B cell (primary cell): ENCODE measurements at regions not wholly inside any gene's neighbourhood (a gene's known extent, or its start where the extent isn't known, plus 50 kb on each side); places are given as distances from the start of the nearest gene placed in this dataset.

Experiments
- ATAC-seq: fragments of 200-7000 bp; cut with Tn5 transposase; one replicate; pipeline ENCODE4 v1.10.0; 2021; ENCODE audit warnings: low read depth, mild to moderate bottlenecking, moderate number of reproducible peaks, moderate library complexity
- CTCF ChIA-PET: fragments of 350-600 bp; sonication (Branson Sonifier 250); formaldehyde crosslinking; loops from one replicate; lab custom pipeline; 2021; ENCODE audit warnings: antibody characterized with exemption, inconsistent platforms; lab: Charles Lee
- POLR2A ChIA-PET: fragments of 350-600 bp; sonication (Branson Sonifier 250); formaldehyde crosslinking; loops from one replicate; lab custom pipeline; 2021; ENCODE audit warnings: antibody characterized with exemption; lab: Charles Lee
- DNase-seq: peaks from one replicate; pipeline ENCODE4 v3.0.0; 2013
- H2AFZ ChIP-seq: 2 replicates; pipeline ENCODE4 v1.6.1; 2012; ENCODE audit warnings: mild to moderate bottlenecking, low read depth, low read length; ENCODE audit not compliant: insufficient read depth, poor library complexity, severe bottlenecking
- H3K27ac ChIP-seq, 2 donors: 1 replicate in 1 of 2; 2 replicates in 1 of 2; pipeline ENCODE4 v1.5.1; 2012 to 2013; ENCODE audit warnings: low read length in 2 of 2, mild to moderate bottlenecking in 2 of 2, moderate library complexity in 1 of 2
- H3K27me3 ChIP-seq, 4 experiments: fragments of 200-600 bp in 1 of 4; sonication (generic) in 1 of 4; replicated peaks in 1 of 4; 1 replicate in 2 of 4; 2 replicates in 2 of 4; pipeline versions ENCODE4 v1.6.1 to v1.7.0; 2013 to 2016; ENCODE audit warnings: low read length in 3 of 4, mild to moderate bottlenecking in 2 of 4, mixed read lengths in 1 of 4, moderate library complexity in 1 of 4; ENCODE audit not compliant: insufficient read depth in 4 of 4, control insufficient read depth in 3 of 4; ENCODE audit errors: control extremely low read depth in 1 of 4
- H3K36me3 ChIP-seq, 2 experiments: replicated peaks in 1 of 2; 1 replicate in 1 of 2; 2 replicates in 1 of 2; pipeline versions ENCODE4 v1.6.1 to v1.7.1; 2013; ENCODE audit warnings: low read length in 1 of 2; ENCODE audit not compliant: insufficient read depth in 2 of 2, control insufficient read depth in 1 of 2; ENCODE audit errors: control extremely low read depth in 1 of 2, extremely low read depth in 1 of 2
- H3K4me1 ChIP-seq, 2 donors: fragments of 200-600 bp in 1 of 2; sonication (generic) in 1 of 2; 1 replicate in 1 of 2; 2 replicates in 1 of 2; pipeline versions ENCODE4 v1.5.1 to v1.6.1; 2013 to 2017; ENCODE audit warnings: low read length in 2 of 2; ENCODE audit not compliant: control insufficient read depth in 2 of 2, insufficient read depth in 2 of 2
- H3K4me2 ChIP-seq: replicated peaks from 2 replicates; pipeline ENCODE3; 2012; ENCODE audit warnings: mild to moderate bottlenecking, low read depth, low read length; ENCODE audit not compliant: poor library complexity, severe bottlenecking
- H3K4me3 ChIP-seq, 5 experiments: fragments of 200-600 bp in 1 of 5; sonication (generic) in 1 of 5; 1 replicate in 3 of 5; 2 replicates in 2 of 5; pipeline versions ENCODE4 v1.5.1 to v1.7.0; 2011 to 2016; ENCODE audit warnings: low read length in 4 of 5, mild to moderate bottlenecking in 4 of 5, low read depth in 2 of 5, control low read depth in 1 of 5, moderate library complexity in 1 of 5; ENCODE audit not compliant: insufficient read depth in 1 of 5; ENCODE audit errors: control extremely low read depth in 1 of 5, extremely low read depth in 1 of 5
- H3K79me2 ChIP-seq: fragments of 200-600 bp; sonication (generic); one replicate; pipeline ENCODE4 v1.6.0; 2016; ENCODE audit warnings: low read length; ENCODE audit not compliant: control insufficient read depth, insufficient read depth
- H3K9ac ChIP-seq: fragments of 200-600 bp; sonication (generic); 2 replicates; pipeline ENCODE4 v1.6.1; 2017; ENCODE audit warnings: mild to moderate bottlenecking, low read length, moderate library complexity
- H3K9me3 ChIP-seq, 3 donors: one replicate each; pipeline versions ENCODE4 v1.6.1 to v1.7.1; 2013; ENCODE audit warnings: low read length in 2 of 3; ENCODE audit not compliant: control insufficient read depth in 2 of 3, insufficient read depth in 1 of 3; ENCODE audit errors: control extremely low read depth in 1 of 3
- H4K20me1 ChIP-seq: 2 replicates; pipeline ENCODE4 v1.6.0; 2012; ENCODE audit warnings: mild to moderate bottlenecking, low read length; ENCODE audit not compliant: insufficient read depth, control insufficient read depth, poor library complexity, severe bottlenecking
- H3K27ac Mint-ChIP-seq: one replicate; pipeline ENCODE4 v1.8.0; 2021; ENCODE audit warnings: mixed read lengths
- H3K27me3 Mint-ChIP-seq: one replicate; pipeline ENCODE4 v1.8.0; 2021; ENCODE audit warnings: mixed read lengths
- H3K4me1 Mint-ChIP-seq: one replicate; pipeline ENCODE4 v1.8.0; 2021; ENCODE audit warnings: mixed read lengths
- H3K4me3 Mint-ChIP-seq: one replicate; pipeline ENCODE4 v1.8.0; 2021; ENCODE audit warnings: mixed read lengths
- H3K9me3 Mint-ChIP-seq: one replicate; pipeline ENCODE4 v1.8.0; 2022; ENCODE audit warnings: mixed read lengths; ENCODE audit not compliant: insufficient read depth
- EZH2 ChIP-seq: IDR thresholded peaks from 2 replicates; pipeline ENCODE4 v1.6.1; 2012; ENCODE audit warnings: borderline replicate concordance, low read depth, mild to moderate bottlenecking, moderate library complexity, low read length; ENCODE audit not compliant: insufficient read depth, poor library complexity, severe bottlenecking
- WGBS: methylation state at CpG from one replicate; pipeline ENCODE4 v1.1.5; 2013; ENCODE audit warnings: missing lambda C conversion rate; ENCODE audit not compliant: insufficient coverage; 5-methylcytosine and 5-hydroxymethylcytosine counted together
- intact Hi-C: fragments of 100-400 bp; cut with micrococcal nuclease; formaldehyde crosslinking; loops from one replicate; pipeline ENCODE4 v1.10.0; 2022
- TF ChIP-seq, protein P1 (sequence below): fragments of 200-600 bp; IDR thresholded peaks from one replicate; pipeline ENCODE4 v1.8.0; 2022; ENCODE audit warnings: antibody characterized with exemption, mild to moderate bottlenecking

DNA sequence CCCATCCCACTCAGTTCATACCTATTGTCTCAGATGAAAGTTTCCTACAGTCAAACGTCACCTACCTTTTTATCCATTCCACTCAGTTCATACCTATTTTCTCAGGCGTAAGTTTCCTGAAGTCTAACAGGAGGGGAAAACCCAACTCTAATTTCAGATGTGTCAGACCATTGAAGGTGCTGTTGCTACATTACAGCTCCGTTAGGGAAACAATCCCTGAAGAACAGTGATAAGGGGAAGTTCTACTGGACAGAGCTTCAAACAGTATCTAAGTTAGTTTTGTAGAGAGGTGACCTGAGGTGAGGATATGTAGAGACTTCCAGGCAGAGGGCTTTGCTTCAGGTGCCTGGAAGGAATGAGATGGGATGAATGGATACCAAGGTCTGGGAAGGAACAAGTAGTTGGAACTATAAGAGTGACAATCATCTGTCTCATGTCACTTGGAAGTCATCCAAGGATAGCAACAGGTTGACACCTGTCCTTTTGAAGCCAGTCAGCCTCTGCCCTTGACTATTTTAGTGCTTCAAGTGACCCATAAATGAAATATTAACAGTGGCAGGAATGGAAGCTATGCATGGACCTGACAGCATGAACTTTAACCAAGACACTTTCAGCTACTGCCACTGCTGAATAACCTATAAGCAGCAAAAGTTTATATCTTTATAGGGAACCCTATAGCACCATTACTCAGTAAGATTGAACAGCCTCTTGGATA lies 191.6 kb upstream of the MOCS1 start:
- 75% methylated on average over 1 of the region's 3 CpGs for WGBS
- DNase-seq (no peak), ATAC-seq (no peak)
- Histone ChIP-seq H3K4me1 (no peaks in the 10 kb centered on the region), H4K20me1 (no peaks in the 10 kb centered on the region), H3K9ac (no peak overlapping the region), H2AFZ (no peak overlapping the region), H3K36me3 (no peaks in the 10 kb centered on the region), H3K9me3 (peaks cover 0 to 6% (median 0%) of the 10 kb centered on the region in 3 donors), H3K27me3 (no peaks in the 10 kb centered on the region), H3K4me2 (no peak overlapping the region), H3K4me3 (no peak overlapping the region), H3K27ac (no peak overlapping the region), H3K79me2 (no peaks in the 10 kb centered on the region)
- TF ChIP-seq EZH2: no peak
- TF ChIP-seq, protein P1, sequence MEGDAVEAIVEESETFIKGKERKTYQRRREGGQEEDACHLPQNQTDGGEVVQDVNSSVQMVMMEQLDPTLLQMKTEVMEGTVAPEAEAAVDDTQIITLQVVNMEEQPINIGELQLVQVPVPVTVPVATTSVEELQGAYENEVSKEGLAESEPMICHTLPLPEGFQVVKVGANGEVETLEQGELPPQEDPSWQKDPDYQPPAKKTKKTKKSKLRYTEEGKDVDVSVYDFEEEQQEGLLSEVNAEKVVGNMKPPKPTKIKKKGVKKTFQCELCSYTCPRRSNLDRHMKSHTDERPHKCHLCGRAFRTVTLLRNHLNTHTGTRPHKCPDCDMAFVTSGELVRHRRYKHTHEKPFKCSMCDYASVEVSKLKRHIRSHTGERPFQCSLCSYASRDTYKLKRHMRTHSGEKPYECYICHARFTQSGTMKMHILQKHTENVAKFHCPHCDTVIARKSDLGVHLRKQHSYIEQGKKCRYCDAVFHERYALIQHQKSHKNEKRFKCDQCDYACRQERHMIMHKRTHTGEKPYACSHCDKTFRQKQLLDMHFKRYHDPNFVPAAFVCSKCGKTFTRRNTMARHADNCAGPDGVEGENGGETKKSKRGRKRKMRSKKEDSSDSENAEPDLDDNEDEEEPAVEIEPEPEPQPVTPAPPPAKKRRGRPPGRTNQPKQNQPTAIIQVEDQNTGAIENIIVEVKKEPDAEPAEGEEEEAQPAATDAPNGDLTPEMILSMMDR: no peak
- Mint-ChIP-seq H3K27ac (no peak overlapping the region), H3K4me1 (no peaks in the 10 kb centered on the region), H3K9me3 (no peaks in the 10 kb centered on the region), H3K27me3 (peaks cover 10% of the 10 kb centered on the region), H3K4me3 (no peak overlapping the region)
- POLR2A ChIA-PET: no interaction called here
- CTCF ChIA-PET: no interaction called here
- intact Hi-C loops: no loop called here

- no peaks in the 10 kb centered on the region for H3K9me3 ChIP-seq
- no peak overlapping the region for H3K9ac ChIP-seq
- POLR2A ChIA-PET: no interaction called here
- CTCF ChIA-PET: no interaction called here
- H3K4me1 ChIP-seq: no peaks in the 10 kb centered on the region
- Mint-ChIP-seq H3K4me1 (no peaks in the 10 kb centered on the region), H3K27me3 (peaks cover 10% of the 10 kb centered on the region), H3K27ac (no peak overlapping the region), H3K4me3 (no peak overlapping the region), H3K9me3 (no peaks in the 10 kb centered on the region)
- intact Hi-C loops: no loop called here
- no peak overlapping the region for H2AFZ ChIP-seq
- no peaks in the 10 kb centered on the region for H3K36me3 ChIP-seq
- H3K4me2 ChIP-seq: no peak overlapping the region
- WGBS: 100% methylated on average over 1 of the region's 4 CpGs
- no peak for TF ChIP-seq EZH2
- TF ChIP-seq, protein P1: no peak
- no peak overlapping the region for H3K4me3 ChIP-seq
- no peaks in the 10 kb centered on the region for H3K79me2 ChIP-seq
- no peak for ATAC-seq
- no peak for DNase-seq
- H3K27ac ChIP-seq: no peak overlapping the region
- H4K20me1 ChIP-seq: no peaks in the 10 kb centered on the region
- no peaks in the 10 kb centered on the region for H3K27me3 ChIP-seq
Measured at GRCh38 chr6:40124924-40125323, 190.7 kb upstream of the MOCS1 start.
